Activated T-helper 17 cell treated with anti-CD3 and anti-CD28 coated beads, Interleukin-2, amount 50 U/mL, for 72 hours (primary cell): ENCODE measurements at regions not wholly inside any gene's neighbourhood (a gene's known extent, or its start where the extent isn't known, plus 50 kb on each side); places are given as distances from the start of the nearest gene placed in this dataset.

ENCODE experiments used
- ATAC-seq: fragments of 150-1000 bp; cut with Tn5 transposase; replicated peaks from 2 replicates; pipeline ENCODE4 v1.10.0; 2021; ENCODE audit warnings: mild to moderate bottlenecking, moderate library complexity
- H3K27ac Mint-ChIP-seq: one replicate; pipeline ENCODE4 v1.8.0; 2022; ENCODE audit warnings: mixed read lengths
- H3K27me3 Mint-ChIP-seq: one replicate; pipeline ENCODE4 v1.8.0; 2022; ENCODE audit warnings: mixed read lengths
- H3K36me3 Mint-ChIP-seq: one replicate; pipeline ENCODE4 v1.8.0; 2022; ENCODE audit warnings: low read depth, mild to moderate bottlenecking, mixed read lengths
- H3K4me1 Mint-ChIP-seq: one replicate; pipeline ENCODE4 v1.8.0; 2022; ENCODE audit warnings: mixed read lengths
- H3K4me3 Mint-ChIP-seq: one replicate; pipeline ENCODE4 v1.8.0; 2022; ENCODE audit warnings: mild to moderate bottlenecking, mixed read lengths
- H3K9me3 Mint-ChIP-seq: one replicate; pipeline ENCODE4 v1.8.0; 2022; ENCODE audit warnings: mixed read lengths

DNA sequence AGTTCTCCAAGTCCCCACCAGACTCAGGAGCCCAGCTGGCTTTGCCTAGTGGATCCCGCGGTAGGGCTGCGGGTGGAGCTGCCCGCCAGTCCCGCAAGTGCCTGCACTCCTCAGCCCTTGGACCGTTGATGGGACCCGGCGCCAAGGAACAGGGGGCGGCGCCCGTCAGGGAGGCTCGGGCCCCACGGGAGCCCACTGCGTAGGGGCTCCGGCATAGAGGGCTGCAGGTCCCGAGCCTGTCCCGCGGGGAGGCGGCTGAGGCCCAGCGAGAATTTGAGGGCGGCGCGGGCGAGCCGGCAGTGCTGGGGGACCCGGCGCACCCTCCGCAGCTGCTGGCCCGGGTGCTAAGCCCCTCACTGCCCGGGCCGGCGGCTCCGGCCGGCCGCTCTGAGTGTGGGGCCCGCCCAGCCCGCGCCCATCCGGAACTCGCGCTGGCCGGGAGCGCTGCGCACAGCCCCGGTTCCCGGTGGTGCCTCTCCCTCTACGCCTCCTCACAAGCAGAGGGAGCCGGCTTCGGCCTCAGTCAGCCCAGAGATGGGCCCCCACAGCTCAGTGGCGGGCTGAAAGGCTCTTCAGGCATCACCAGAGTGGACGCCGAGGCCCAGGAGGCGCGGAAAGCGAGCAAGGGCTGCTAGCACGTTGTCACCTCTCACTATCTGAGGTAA is 452.4 kb upstream of the LRFN5 start:
- no peaks in the 10 kb centered on the region for H3K36me3 Mint-ChIP-seq
- no peaks in the 10 kb centered on the region for H3K4me1 Mint-ChIP-seq
- no peaks in the 10 kb centered on the region for H3K27me3 Mint-ChIP-seq
- no peak overlapping the region for H3K27ac Mint-ChIP-seq
- no peak overlapping the region for H3K4me3 Mint-ChIP-seq
- H3K9me3 Mint-ChIP-seq: peaks cover 4% of the 10 kb centered on the region
- ATAC-seq: no peak

DNA sequence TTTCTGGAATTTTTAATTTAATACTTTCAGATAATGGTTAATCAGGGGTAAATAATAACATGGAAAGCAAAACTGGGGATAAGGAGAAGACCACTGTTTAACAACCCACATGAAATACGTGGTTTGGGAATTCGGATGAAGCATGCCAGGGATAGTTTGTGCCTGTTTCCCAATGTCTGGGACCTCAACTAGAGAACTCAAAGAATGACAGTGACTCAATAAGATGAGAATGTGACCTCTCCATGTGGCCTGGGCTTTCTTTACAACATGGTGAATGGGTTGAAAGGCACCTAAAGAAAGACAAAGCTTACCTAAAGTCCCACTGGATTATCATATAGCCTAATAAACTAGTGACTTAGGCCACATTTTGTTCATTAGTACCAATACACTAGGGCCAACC is 460.3 kb upstream of the LRFN5 start:
- Mint-ChIP-seq H3K4me1 (no peaks in the 10 kb centered on the region), H3K9me3 (no peaks in the 10 kb centered on the region), H3K27me3 (no peaks in the 10 kb centered on the region), H3K27ac (no peak overlapping the region), H3K4me3 (no peak overlapping the region), H3K36me3 (no peaks in the 10 kb centered on the region)
- ATAC-seq: no peak

DNA sequence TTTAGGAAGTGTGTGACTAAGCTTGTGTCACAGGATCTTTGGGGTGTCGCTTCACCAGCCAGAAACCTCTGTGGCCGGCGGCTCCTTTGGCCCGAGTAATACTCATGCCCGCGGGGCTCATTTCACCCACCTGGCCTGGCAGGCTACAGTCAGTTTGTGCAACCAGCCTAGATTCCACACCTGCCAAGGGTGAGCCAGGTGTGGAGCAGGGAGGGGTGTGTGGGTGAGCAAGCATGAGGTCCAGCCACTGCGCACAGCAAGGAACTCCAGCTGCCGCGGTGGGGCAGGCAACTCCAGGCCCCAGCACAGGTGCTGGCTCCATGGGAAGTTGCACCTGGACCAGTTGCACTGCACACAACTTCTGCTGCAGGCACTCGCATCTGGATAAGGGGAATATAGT is 462.3 kb upstream of the LRFN5 start:
- Mint-ChIP-seq H3K4me3 (no peak overlapping the region), H3K4me1 (no peaks in the 10 kb centered on the region), H3K27ac (no peak overlapping the region), H3K9me3 (no peaks in the 10 kb centered on the region), H3K36me3 (no peaks in the 10 kb centered on the region), H3K27me3 (no peaks in the 10 kb centered on the region)
- ATAC-seq: no peak

DNA sequence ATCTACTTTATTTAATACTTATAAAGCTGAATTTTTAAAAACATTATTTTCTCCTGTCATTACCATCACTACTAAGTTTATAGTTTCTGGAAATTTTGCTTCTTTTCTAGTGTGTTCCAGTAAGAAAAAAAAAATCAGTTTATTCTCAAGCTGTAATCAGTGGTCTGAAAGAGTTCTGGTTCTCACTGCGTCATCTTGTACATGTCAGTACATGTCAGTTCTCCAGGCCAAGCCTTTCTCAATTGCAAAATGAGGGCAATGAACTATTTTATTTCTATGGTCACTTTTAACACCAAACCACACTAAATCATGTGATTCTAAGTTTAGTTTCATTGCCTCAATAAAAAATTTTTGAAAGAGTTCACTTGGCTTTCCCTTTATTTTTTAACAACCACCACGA is 468.9 kb upstream of the LRFN5 start:
- no peaks in the 10 kb centered on the region for H3K4me1 Mint-ChIP-seq
- no peak overlapping the region for H3K4me3 Mint-ChIP-seq
- no peaks in the 10 kb centered on the region for H3K36me3 Mint-ChIP-seq
- no peak for ATAC-seq
- H3K27me3 Mint-ChIP-seq: no peaks in the 10 kb centered on the region
- no peak overlapping the region for H3K27ac Mint-ChIP-seq
- no peaks in the 10 kb centered on the region for H3K9me3 Mint-ChIP-seq

DNA sequence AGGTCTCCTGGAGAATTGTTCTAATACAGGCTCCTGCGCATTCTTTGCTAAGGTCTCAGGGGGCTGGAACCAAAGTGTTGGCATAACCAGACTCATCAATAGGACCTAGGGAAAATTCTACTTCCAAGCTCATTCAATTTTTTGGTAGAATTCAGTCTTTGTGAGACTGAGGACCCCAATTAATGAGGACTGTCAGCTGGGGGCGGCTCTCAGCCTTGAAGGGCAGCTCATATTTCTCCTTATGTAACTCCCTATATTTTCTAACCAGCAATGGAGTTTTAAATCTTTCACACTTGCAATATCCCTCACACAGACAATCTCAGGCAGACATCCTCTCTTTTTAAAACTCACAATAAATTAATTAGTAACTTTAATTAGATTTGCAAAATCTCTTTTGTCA is 476.4 kb upstream of the LRFN5 start:
- H3K36me3 Mint-ChIP-seq: no peaks in the 10 kb centered on the region
- no peak for ATAC-seq
- H3K9me3 Mint-ChIP-seq: no peaks in the 10 kb centered on the region
- no peak overlapping the region for H3K27ac Mint-ChIP-seq
- H3K27me3 Mint-ChIP-seq: no peaks in the 10 kb centered on the region
- H3K4me3 Mint-ChIP-seq: no peak overlapping the region
- H3K4me1 Mint-ChIP-seq: no peaks in the 10 kb centered on the region

DNA sequence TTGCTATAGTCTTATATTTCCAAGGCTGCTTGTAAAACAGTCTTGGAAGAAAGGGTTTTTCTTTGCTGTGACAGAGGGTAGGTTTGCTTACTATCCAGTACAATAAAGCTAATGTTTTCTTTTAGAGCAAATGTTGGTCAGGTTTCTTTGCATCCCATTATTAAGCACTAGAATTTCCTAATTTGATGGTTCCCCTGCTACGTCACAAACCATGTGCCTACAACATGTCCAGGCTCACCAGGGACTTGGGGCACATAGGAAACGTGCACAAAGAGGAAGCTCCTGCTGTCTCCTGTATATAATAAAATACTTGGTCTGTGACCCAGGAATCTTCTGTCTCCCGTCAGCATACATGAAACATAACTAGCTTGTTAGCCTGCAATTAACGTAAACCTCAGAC is 486.3 kb upstream of the LRFN5 start:
- H3K4me3 Mint-ChIP-seq: no peak overlapping the region
- no peaks in the 10 kb centered on the region for H3K27me3 Mint-ChIP-seq
- H3K9me3 Mint-ChIP-seq: no peaks in the 10 kb centered on the region
- H3K4me1 Mint-ChIP-seq: no peaks in the 10 kb centered on the region
- H3K36me3 Mint-ChIP-seq: no peaks in the 10 kb centered on the region
- ATAC-seq: no peak
- H3K27ac Mint-ChIP-seq: no peak overlapping the region

DNA sequence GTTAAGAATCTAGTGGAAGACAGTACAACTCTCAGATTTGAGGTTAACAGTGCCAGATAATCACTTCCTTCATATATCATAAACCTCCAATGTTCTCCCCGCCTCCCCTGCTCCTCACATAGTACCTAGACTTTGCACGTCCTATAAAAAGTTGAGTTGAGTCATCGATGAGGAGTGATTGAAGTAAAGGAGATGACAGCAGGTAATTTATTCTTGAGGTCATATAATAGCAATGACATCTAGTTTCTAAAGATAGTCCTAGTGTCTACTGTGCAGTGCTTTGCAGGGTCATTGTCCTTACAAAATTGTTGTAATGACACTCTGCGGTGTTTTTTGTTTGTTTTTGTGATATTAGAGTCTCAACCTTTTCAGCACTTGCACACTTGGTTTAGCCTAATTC is 510.5 kb upstream of the LRFN5 start:
- no peak for ATAC-seq
- Mint-ChIP-seq H3K27me3 (no peaks in the 10 kb centered on the region), H3K36me3 (no peaks in the 10 kb centered on the region), H3K4me3 (no peak overlapping the region), H3K27ac (no peak overlapping the region), H3K4me1 (no peaks in the 10 kb centered on the region), H3K9me3 (peaks cover 11% of the 10 kb centered on the region)

DNA sequence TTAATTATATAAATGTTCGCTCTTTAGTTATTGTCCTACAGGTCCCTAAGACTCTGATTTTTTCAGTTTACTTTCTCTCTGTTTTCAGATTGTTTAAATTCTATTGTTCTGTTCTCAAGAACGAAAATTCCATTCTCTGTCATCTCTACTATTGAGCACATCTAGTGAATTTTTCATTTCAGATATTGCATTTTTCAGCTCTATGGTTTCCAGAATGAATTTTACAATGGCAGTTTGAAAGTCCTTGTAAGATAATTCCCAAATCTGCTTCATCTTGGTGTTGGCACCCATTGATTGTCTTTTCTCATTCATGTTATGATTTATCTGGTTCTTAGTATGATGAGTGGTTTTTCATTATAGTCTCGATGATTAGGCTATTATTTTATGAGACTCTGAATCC is 519.6 kb upstream of the LRFN5 start:
- Mint-ChIP-seq H3K4me3 (no peak overlapping the region), H3K4me1 (no peaks in the 10 kb centered on the region), H3K9me3 (peaks cover 13% of the 10 kb centered on the region), H3K27ac (no peak overlapping the region), H3K27me3 (no peaks in the 10 kb centered on the region), H3K36me3 (no peaks in the 10 kb centered on the region)
- ATAC-seq: no peak

DNA sequence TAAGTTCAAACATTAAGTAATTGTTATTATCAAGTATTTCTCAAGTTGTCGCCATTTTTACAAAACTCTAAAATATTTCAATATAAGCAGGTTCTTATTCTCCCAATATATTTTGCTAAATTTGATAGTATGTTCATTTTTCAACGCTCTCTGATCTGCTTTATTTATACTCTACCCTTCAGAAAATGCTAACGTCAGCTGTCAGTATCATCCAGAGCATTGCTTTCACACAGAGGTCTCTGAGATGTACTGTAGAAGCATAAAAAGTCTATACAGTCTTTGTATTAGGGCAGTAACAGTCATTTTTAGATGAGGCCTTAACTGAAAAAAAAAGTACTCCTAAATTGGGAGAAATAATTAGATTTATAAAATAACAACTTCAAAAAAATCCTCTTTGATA is 533.1 kb upstream of the LRFN5 start:
- no peaks in the 10 kb centered on the region for H3K36me3 Mint-ChIP-seq
- ATAC-seq: no peak
- no peak overlapping the region for H3K27ac Mint-ChIP-seq
- peaks cover 4% of the 10 kb centered on the region for H3K9me3 Mint-ChIP-seq
- no peaks in the 10 kb centered on the region for H3K4me1 Mint-ChIP-seq
- no peaks in the 10 kb centered on the region for H3K27me3 Mint-ChIP-seq
- H3K4me3 Mint-ChIP-seq: no peak overlapping the region

DNA sequence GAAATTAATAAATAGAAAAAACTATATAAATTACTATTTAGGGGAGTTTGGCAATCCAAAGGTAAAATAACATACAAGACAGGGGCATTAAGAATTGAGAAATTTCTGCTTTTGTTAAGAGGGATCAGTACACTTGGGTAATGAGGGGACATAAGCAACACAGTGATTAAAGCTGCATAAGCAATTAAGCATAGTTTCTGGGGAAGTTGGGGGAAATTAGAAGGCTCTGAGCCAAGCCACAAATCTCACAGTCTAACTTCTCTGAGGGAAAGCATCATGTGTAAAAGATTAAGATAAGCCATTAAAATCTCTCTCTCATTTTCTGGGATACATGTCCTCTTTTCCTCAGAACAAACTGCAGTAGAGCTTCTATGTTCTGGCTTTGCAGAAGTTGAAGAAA is 533.9 kb upstream of the LRFN5 start:
- Mint-ChIP-seq H3K27ac (no peak overlapping the region), H3K4me3 (no peak overlapping the region)

DNA sequence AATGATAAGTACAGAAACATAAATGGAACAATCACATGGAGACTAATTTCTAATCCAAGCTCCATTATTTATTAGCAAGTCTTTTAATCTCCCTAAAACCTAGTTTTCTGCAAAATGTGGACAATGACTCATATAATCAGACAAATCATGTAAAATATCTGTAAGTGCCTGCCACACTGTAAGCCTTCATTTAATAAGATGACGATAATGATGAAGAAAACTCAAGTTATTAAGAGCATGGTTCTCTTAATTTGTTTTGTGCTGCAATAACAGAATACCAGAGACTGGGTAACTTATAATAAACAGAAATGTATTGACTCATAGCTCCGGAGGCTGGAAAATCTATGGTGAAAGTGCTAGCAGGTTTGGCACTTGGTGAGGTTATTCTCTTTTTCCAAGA is 535.3 kb upstream of the LRFN5 start:
- Mint-ChIP-seq H3K36me3 (no peaks in the 10 kb centered on the region), H3K27me3 (no peaks in the 10 kb centered on the region), H3K4me3 (no peak overlapping the region), H3K4me1 (no peaks in the 10 kb centered on the region), H3K9me3 (peaks cover 4% of the 10 kb centered on the region), H3K27ac (no peak overlapping the region)
- no peak for ATAC-seq

More for the DNA sequence above, 533.9 kb upstream of the LRFN5 start:
- peaks cover 4% of the 10 kb centered on the region for H3K9me3 Mint-ChIP-seq
- ATAC-seq: no peak
- no peaks in the 10 kb centered on the region for H3K36me3 Mint-ChIP-seq
- H3K4me1 Mint-ChIP-seq: no peaks in the 10 kb centered on the region
- no peaks in the 10 kb centered on the region for H3K27me3 Mint-ChIP-seq

DNA sequence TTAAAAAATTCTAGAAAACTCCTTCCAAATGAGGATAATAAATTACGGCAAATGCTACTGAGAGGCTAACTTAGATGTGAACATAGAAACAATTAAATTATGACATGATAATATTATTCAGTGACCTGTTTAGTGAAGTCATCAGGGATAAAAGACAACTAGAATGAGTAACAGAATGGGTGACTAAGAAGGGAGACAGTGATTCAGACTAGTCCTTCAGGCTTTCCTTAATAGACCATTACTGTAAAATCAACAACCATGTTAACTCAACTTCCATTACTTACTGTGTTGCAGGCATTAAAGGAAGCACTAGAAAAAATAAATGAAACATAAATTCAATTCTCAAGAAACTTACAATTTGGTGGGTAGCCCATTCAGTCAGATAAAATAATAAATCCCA is 543.9 kb upstream of the LRFN5 start:
- ATAC-seq: no peak
- Mint-ChIP-seq H3K27ac (no peak overlapping the region), H3K27me3 (no peaks in the 10 kb centered on the region), H3K4me1 (no peaks in the 10 kb centered on the region), H3K9me3 (peaks cover 3% of the 10 kb centered on the region), H3K36me3 (no peaks in the 10 kb centered on the region), H3K4me3 (no peak overlapping the region)

DNA sequence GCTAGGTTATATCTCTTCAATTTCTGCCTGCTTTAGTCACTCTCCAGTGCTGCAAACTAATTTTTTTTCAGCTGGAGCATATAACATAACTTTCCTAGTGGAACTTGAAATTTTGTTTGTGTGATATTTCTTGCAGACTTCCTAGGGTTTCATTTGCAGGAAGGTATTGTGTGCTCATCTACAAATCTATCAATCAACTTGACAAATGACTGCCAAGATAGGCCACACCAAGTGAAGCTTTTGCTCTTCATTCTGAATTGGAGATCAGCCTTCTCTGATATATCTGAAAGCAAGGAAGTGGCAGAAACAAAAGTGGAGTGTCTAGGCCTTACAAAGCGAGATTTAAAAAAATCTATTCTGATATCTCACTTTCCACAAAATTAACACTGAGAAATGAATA is 551.1 kb upstream of the LRFN5 start:
- H3K4me1 Mint-ChIP-seq: no peaks in the 10 kb centered on the region
- ATAC-seq: no peak
- H3K36me3 Mint-ChIP-seq: no peaks in the 10 kb centered on the region
- no peak overlapping the region for H3K27ac Mint-ChIP-seq
- no peaks in the 10 kb centered on the region for H3K27me3 Mint-ChIP-seq
- no peak overlapping the region for H3K4me3 Mint-ChIP-seq
- H3K9me3 Mint-ChIP-seq: no peaks in the 10 kb centered on the region

DNA sequence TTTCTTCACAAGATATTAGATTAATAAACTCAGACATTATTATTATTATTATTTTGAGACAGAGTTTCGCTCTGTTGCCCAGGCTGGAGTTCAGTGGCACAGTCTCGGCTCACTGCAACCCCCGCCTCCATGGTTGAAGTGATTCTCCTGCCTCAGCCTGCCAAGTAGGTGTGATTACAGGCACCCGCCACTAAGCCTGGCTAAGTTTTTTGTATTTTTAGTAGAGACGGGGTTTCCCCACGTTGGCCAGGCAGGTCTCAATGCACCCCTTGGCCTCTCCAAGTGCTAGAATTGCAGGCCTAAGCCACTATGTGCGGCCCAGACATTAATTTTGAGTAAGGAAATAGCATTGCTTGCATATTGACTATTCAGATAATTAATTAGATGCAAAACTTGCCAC is 554.9 kb upstream of the LRFN5 start:
- H3K4me1 Mint-ChIP-seq: no peaks in the 10 kb centered on the region
- H3K9me3 Mint-ChIP-seq: no peaks in the 10 kb centered on the region
- no peak for ATAC-seq
- H3K4me3 Mint-ChIP-seq: no peak overlapping the region
- no peaks in the 10 kb centered on the region for H3K36me3 Mint-ChIP-seq
- H3K27me3 Mint-ChIP-seq: no peaks in the 10 kb centered on the region
- no peak overlapping the region for H3K27ac Mint-ChIP-seq

DNA sequence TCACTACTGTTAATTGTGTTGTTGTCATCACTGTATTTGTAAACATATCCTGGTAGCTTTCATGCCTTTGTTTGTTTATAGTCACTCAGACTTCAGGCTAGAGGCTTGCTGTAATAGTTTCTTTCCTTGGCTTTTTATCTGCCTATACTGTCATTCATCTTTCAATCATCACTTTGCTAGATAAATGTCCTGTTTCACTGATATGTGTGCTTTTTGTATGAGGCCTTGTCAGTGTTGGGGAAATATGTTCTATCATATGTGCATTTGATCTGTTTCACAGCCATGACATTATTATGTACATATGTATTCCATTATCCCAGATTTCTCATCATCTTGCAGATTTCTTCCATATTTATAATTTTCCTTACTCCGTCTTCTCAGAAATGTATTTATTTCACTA is 558.9 kb upstream of the LRFN5 start:
- Mint-ChIP-seq H3K36me3 (no peaks in the 10 kb centered on the region), H3K4me3 (no peak overlapping the region), H3K9me3 (no peaks in the 10 kb centered on the region), H3K27me3 (no peaks in the 10 kb centered on the region), H3K27ac (no peak overlapping the region), H3K4me1 (no peaks in the 10 kb centered on the region)
- ATAC-seq: no peak

DNA sequence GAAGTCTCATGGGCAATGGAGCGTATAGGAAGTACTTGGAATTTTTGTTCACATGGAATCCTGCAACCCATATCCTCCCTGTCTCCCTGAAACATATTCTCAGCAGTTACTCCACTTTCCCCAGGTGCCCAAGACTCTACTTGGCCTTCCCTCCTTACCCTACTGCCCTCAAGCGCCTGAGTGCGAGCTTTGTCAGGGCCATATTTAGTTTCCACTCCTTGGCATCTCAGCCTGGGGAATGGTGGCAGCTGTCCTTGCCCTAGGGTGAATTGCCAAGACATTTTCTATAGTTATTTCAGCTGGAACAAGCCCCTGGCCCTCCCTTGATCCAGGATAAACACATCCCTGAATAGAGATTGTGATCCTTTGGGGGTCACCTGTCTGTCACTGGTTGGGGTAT is 569.3 kb upstream of the LRFN5 start:
- H3K4me3 Mint-ChIP-seq: no peak overlapping the region
- no peaks in the 10 kb centered on the region for H3K9me3 Mint-ChIP-seq
- ATAC-seq: no peak
- H3K4me1 Mint-ChIP-seq: no peaks in the 10 kb centered on the region
- H3K27me3 Mint-ChIP-seq: no peaks in the 10 kb centered on the region
- H3K27ac Mint-ChIP-seq: no peak overlapping the region
- H3K36me3 Mint-ChIP-seq: no peaks in the 10 kb centered on the region
